WTC11 (cell line): ENCODE measurements at regions not wholly inside any gene's neighbourhood (a gene's known extent, or its start where the extent isn't known, plus 50 kb on each side); places are given as distances from the start of the nearest gene placed in this dataset.

Experiments used
- ATAC-seq: fragments of 200-7000 bp; cut with Tn5 transposase; 2 replicates; pipeline ENCODE4 v1.10.0; 2021; ENCODE audit warnings: mild to moderate bottlenecking, moderate library complexity
- CTCF ChIA-PET: fragments of 300-600 bp; sonication (Branson Sonifier 250); formaldehyde crosslinking; loops from one replicate; lab custom pipeline; 2021; ENCODE audit warnings: antibody characterized with exemption; lab: Charles Lee
- POLR2A ChIA-PET: fragments of 350-600 bp; sonication (Branson Sonifier 250); formaldehyde crosslinking; loops from one replicate; lab custom pipeline; 2021; ENCODE audit warnings: antibody characterized with exemption; lab: Charles Lee
- DNase-seq: peaks from one replicate; pipeline ENCODE4 v3.0.0; 2021; ENCODE audit warnings: low spot score
- H3K27ac Mint-ChIP-seq: 2 replicates; pipeline ENCODE4 v1.8.0; 2021; ENCODE audit warnings: mixed read lengths
- H3K27me3 Mint-ChIP-seq: 2 replicates; pipeline ENCODE4 v1.8.0; 2021; ENCODE audit warnings: low read depth, mild to moderate bottlenecking, moderate library complexity, mixed read lengths
- H3K36me3 Mint-ChIP-seq: 2 replicates; pipeline ENCODE4 v1.8.0; 2021; ENCODE audit warnings: mixed read lengths
- H3K4me1 Mint-ChIP-seq: 2 replicates; pipeline ENCODE4 v1.8.0; 2022; ENCODE audit warnings: mixed read lengths
- H3K4me3 Mint-ChIP-seq: 2 replicates; pipeline ENCODE4 v1.8.0; 2021; ENCODE audit warnings: mild to moderate bottlenecking, moderate library complexity, mixed read lengths
- H3K9me3 Mint-ChIP-seq: 2 replicates; pipeline ENCODE4 v1.8.0; 2021; ENCODE audit warnings: mixed read lengths
- ATF1 ChIP-seq: sonication (generic); formaldehyde crosslinking; IDR thresholded peaks from 2 replicates; pipeline ENCODE4 v1.8.1; 2023; ENCODE audit warnings: mild to moderate bottlenecking, moderate library complexity, missing genetic modification reagents
- CBFB ChIP-seq: sonication (generic); formaldehyde crosslinking; IDR thresholded peaks from 2 replicates; pipeline ENCODE4 v1.8.1; 2022; ENCODE audit warnings: mild to moderate bottlenecking, low read depth, missing genetic modification reagents
- CREB1 ChIP-seq: sonication (generic); formaldehyde crosslinking; IDR thresholded peaks from 2 replicates; pipeline ENCODE4 v1.8.0; 2023; ENCODE audit warnings: mild to moderate bottlenecking, missing genetic modification reagents
- CTCF ChIP-seq: fragments of 200-600 bp; IDR thresholded peaks from 2 replicates; pipeline ENCODE4 v1.8.0; 2022; ENCODE audit warnings: antibody characterized with exemption
- E2F4 ChIP-seq: sonication (generic); formaldehyde crosslinking; IDR thresholded peaks from 2 replicates; pipeline ENCODE4 v1.8.1; 2022; ENCODE audit warnings: low read depth, mild to moderate bottlenecking, moderate library complexity, missing genetic modification reagents, borderline replicate concordance
- EMX1 ChIP-seq: fragments of 250-450 bp; sonication (Bioruptor Pico); IDR thresholded peaks from 2 replicates; pipeline ENCODE4 v1.8.0; 2021; ENCODE audit warnings: mild to moderate bottlenecking
- FOXK1 ChIP-seq: sonication (generic); formaldehyde crosslinking; IDR thresholded peaks from 2 replicates; pipeline ENCODE4 v1.8.0; 2022; ENCODE audit warnings: mild to moderate bottlenecking, moderate library complexity, missing genetic modification reagents
- HMGXB4 ChIP-seq: sonication (generic); formaldehyde crosslinking; IDR thresholded peaks from 2 replicates; pipeline ENCODE4 v1.8.1; 2023; ENCODE audit warnings: mild to moderate bottlenecking, moderate library complexity, missing genetic modification reagents
- IRF1 ChIP-seq: sonication (generic); formaldehyde crosslinking; IDR thresholded peaks from 2 replicates; pipeline ENCODE4 v1.8.0; 2023; ENCODE audit warnings: missing genetic modification reagents
- KAT7 ChIP-seq: sonication (generic); formaldehyde crosslinking; IDR thresholded peaks from 2 replicates; pipeline ENCODE4 v1.8.1; 2023; ENCODE audit warnings: missing genetic modification reagents, mild to moderate bottlenecking, borderline replicate concordance
- MAX ChIP-seq: sonication (generic); formaldehyde crosslinking; IDR thresholded peaks from 2 replicates; pipeline ENCODE4 v1.8.0; 2022; ENCODE audit warnings: mild to moderate bottlenecking, missing genetic modification reagents
- NR2C2 ChIP-seq: sonication (generic); formaldehyde crosslinking; IDR thresholded peaks from 2 replicates; pipeline ENCODE4 v1.8.0; 2022; ENCODE audit warnings: mild to moderate bottlenecking, missing genetic modification reagents
- OVOL2 ChIP-seq: fragments of 250-450 bp; sonication (Bioruptor Pico); IDR thresholded peaks from 2 replicates; pipeline ENCODE4 v1.9.0; 2021; ENCODE audit warnings: mild to moderate bottlenecking, borderline replicate concordance
- SMAD3 ChIP-seq: sonication (generic); formaldehyde crosslinking; IDR thresholded peaks from 2 replicates; pipeline ENCODE4 v1.8.0; 2022; ENCODE audit warnings: missing genetic modification reagents, mild to moderate bottlenecking, borderline replicate concordance
- STAT6 ChIP-seq: sonication (generic); formaldehyde crosslinking; conservative IDR thresholded peaks from 2 replicates; pipeline ENCODE4 v1.8.1; 2023; ENCODE audit warnings: mild to moderate bottlenecking, low read depth, missing genetic modification reagents, moderate library complexity
- ZNF138 ChIP-seq: sonication (generic); formaldehyde crosslinking; conservative IDR thresholded peaks from 2 replicates; pipeline ENCODE4 v1.8.1; 2022; ENCODE audit warnings: mild to moderate bottlenecking, moderate library complexity, missing genetic modification reagents
- ZNF219 ChIP-seq: sonication (generic); formaldehyde crosslinking; IDR thresholded peaks from 2 replicates; pipeline ENCODE4 v1.8.0; 2023; ENCODE audit warnings: missing genetic modification reagents, mild to moderate bottlenecking, borderline replicate concordance
- ZNF232 ChIP-seq: sonication (generic); formaldehyde crosslinking; IDR thresholded peaks from 2 replicates; pipeline ENCODE4 v1.8.0; 2022; ENCODE audit warnings: mild to moderate bottlenecking, missing genetic modification reagents
- ZNF317 ChIP-seq: sonication (generic); formaldehyde crosslinking; IDR thresholded peaks from 2 replicates; pipeline ENCODE4 v1.8.1; 2023; ENCODE audit warnings: low read depth, mild to moderate bottlenecking, moderate library complexity, missing genetic modification reagents, borderline replicate concordance
- ZNF671 ChIP-seq: fragments of 250-450 bp; sonication (Bioruptor Pico); IDR thresholded peaks from 2 replicates; pipeline ENCODE4 v1.8.0; 2021; ENCODE audit warnings: mild to moderate bottlenecking

- Mint-ChIP-seq H3K9me3 (peaks cover 92% of the 10 kb centered on the region), H3K4me3 (no peak overlapping the region), H3K36me3 (peaks cover 82% of the 10 kb centered on the region), H3K27me3 (peaks cover 16% of the 10 kb centered on the region), H3K27ac (no peak overlapping the region), H3K4me1 (no peaks in the 10 kb centered on the region)
- TF ChIP-seq MAX (CRISPR knock-in tag): no peak
- TF ChIP-seq NR2C2 (CRISPR knock-in tag): no peak
- TF ChIP-seq OVOL2 (CRISPR knock-in tag): no peak
- no peak for TF ChIP-seq KAT7
- TF ChIP-seq CBFB (CRISPR knock-in tag): no peak
- no peak for TF ChIP-seq E2F4 (CRISPR knock-in tag)
- ChIA-PET CTCF (no interaction called here), POLR2A (no interaction called here)
- ATAC-seq (no peak), DNase-seq (no peak)
Observed at GRCh38 chr7:41755096-41755495, 52.2 kb upstream of the INHBA start.

- DNase-seq (no peak), ATAC-seq (no peak)
- H3K27ac Mint-ChIP-seq: no peak overlapping the region
- H3K4me3 Mint-ChIP-seq: no peak overlapping the region
- no peaks in the 10 kb centered on the region for H3K4me1 Mint-ChIP-seq
- peaks cover 77% of the 10 kb centered on the region for H3K36me3 Mint-ChIP-seq
- H3K9me3 Mint-ChIP-seq: peaks cover 90% of the 10 kb centered on the region
- H3K27me3 Mint-ChIP-seq: peaks cover 11% of the 10 kb centered on the region
- ChIA-PET POLR2A (no interaction called here), CTCF (no interaction called here)
- TF ChIP-seq SMAD3 (CRISPR knock-in tag) (no peak), FOXK1 (no peak), EMX1 (CRISPR knock-in tag) (no peak), IRF1 (CRISPR knock-in tag) (no peak), STAT6 (CRISPR knock-in tag) (no peak), CBFB (CRISPR knock-in tag) (no peak), ZNF219 (CRISPR knock-in tag) (no peak), ZNF138 (no peak), ZNF317 (CRISPR knock-in tag) (no peak), ZNF671 (CRISPR knock-in tag) (no peak), HMGXB4 (CRISPR knock-in tag) (no peak), ATF1 (no peak), CTCF (no peak), ZNF232 (CRISPR knock-in tag) (no peak), CREB1 (no peak)
Observed at GRCh38 chr7:41754046-41754445, 51.2 kb upstream of the INHBA start.
